Renal pelvis (tissue), 1 donor: ENCODE measurements at regions not wholly inside any gene's neighbourhood (a gene's known extent, or its start where the extent isn't known, plus 50 kb on each side); places are given as distances from the start of the nearest gene placed in this dataset.
A peak's percentile ranks its signal among the peaks of the same experiment; 100 is the strongest.
"Not testable (repeated sequence)": the region's sequence is repeated elsewhere in the genome, so short reads cannot be mapped to it uniquely, and the experiment has no call there.

Source experiments
- DNase-seq: peaks from one replicate; pipeline ENCODE4 v3.0.0-alpha.2; 2013

- DNase-seq = no peak
Measured at GRCh38 chrX:75673468-75673867, 111.6 kb downstream of the MAGEE2 start.

DNA sequence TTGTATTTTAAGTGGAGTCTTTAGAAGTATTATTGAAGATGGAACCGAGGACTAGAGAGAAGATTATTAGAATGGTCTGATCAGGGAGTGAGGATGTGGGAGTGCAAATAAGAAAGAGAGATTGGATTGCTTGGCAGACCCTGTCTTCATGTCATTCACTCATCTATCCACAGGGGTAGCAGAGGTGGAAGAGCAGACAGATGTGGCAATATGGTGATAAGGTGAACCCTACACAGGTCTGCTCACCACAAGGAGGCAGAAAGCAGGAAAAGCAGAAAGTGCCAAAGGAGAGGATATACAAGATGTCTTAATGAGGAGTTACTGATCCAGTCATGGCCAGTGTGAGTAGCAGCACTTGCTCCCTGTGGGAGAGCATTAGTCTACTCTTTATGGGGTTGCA lies 129.4 kb downstream of the MAGEE2 start:
- no peak for DNase-seq

- DNase-seq = no peak
Measured at GRCh38 chrX:75649829-75650228, 127.0 kb upstream of the ZDHHC15 start.

GRCh38 chrX:75648803-75649588 lies 126.2 kb upstream of the ZDHHC15 start:
- DNase-seq = no peak

GRCh38 chrX:75642811-75643361 lies 120.0 kb upstream of the ZDHHC15 start:
- DNase-seq = no peak

GRCh38 chrX:75638332-75638731 lies 115.5 kb upstream of the ZDHHC15 start:
- DNase-seq = no peak

- no peak for DNase-seq
Measured at GRCh38 chrX:75625232-75625631, 102.4 kb upstream of the ZDHHC15 start.

DNA sequence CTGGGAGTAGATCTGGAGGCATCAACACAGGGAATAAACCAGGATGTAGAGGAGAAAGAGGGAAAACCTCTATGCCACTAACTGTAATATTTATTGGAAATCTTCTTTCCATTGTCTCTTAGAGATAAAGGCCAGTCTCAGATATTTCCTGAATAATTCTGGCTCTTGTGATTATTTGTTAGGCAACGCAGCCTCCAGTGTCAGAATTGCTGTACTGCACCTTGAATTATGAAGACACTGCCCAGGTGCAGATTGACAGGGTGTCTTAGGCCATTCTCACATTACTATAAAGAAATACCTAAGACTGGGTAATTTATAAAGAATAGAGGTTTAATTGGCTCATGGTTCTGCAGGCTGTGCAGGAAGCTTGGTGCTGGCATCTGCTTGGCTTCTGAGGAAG lies 100.7 kb upstream of the ZDHHC15 start:
- DNase-seq = no peak

DNA sequence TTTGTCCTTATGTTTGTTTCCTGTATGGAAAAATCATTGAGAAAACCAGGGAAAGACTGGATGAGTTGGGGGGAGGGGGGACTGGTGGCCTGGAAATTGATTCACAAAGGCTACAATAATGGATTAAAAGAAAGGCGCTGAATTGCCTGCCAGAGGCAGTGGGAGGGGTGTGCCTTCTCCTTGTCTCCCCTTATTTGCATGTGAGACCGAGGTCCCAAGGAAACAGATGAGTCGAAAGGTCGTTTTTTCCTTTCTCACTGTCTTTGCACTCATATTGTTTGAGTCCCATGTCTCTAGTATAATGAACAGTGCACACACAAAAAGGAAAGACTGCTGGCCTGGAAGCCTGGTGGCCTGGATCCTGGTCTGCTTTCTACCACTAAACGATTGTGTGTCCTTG lies 86.6 kb upstream of the ZDHHC15 start:
- DNase-seq = no peak

DNA sequence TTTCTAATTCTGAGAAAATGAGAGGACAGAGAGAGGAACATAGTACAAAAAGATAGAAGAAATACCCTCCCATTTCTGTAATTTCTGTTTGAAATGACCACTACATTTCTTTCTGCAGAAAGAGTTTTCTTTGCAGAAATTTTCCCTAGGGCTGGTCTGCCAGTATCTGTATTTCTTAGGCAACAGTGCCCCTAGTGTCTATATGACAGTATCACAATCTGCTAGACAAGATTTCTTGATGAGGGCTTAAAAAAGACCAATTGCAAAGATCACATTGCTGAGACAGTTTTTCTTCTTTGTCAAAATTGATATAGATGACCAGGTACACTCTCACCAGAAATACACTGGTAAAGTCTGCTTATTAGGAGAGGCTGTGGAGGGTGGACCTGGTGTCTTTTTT lies 81.0 kb upstream of the ZDHHC15 start:
- peak; percentile 11 for DNase-seq

DNA sequence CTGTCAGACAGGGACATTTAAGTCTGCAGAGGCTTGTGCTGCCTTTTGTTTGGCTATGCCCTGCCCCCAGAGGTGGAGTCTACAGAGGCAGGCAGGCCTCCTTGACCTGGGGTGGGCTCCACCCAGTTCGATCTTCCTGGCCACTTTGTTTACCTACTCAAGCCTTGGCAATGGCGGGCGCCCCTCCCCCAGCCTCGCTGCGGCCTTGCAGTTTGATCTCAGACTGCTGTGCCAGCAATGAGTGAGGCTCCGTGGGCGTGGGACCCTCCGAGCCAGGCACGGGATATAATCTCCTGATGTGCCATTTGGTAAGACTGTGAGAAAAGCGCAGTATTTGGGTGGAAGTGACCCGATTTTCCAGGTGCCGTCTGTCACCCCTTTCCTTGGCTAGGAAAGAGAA lies 79.2 kb upstream of the ZDHHC15 start:
- DNase-seq = not testable (repeated sequence)

GRCh38 chrX:75596178-75596577 lies 73.3 kb upstream of the ZDHHC15 start:
- no peak for DNase-seq

DNA sequence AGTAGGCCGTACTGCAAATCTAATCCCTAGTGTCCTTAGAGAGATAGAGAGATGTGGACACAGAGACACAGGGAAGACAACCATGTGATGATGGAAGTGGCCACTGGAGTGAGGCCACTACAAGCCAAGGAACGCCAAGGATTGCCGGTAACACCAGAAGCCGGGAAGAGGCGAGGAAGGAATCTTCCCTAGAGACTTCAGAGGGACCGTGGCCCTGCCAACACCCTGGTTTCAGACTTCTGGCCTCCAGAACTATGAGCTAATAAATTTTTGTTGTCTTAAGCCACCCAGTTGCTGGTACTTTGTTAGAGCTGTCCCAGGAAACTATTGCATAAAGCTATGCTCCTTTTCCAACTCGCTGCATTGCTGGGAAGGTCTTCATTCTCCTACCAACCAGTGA lies 70.3 kb upstream of the ZDHHC15 start:
- not testable (repeated sequence) for DNase-seq

GRCh38 chrX:75582511-75582910 lies 59.7 kb upstream of the ZDHHC15 start:
- DNase-seq = no peak
